Epidermal melanocyte (primary cell): ENCODE measurements at regions not wholly inside any gene's neighbourhood (a gene's known extent, or its start where the extent isn't known, plus 50 kb on each side); places are given as distances from the start of the nearest gene placed in this dataset.

Experiments used
- DNase-seq: peaks from one replicate; pipeline ENCODE4 v3.0.0; 2011; ENCODE audit warnings: low spot score; ENCODE audit not compliant: insufficient read length

GRCh38 chr1:217214551-217214950, 416.3 kb downstream of the GPATCH2 start:
- DNase-seq: no peak

- no peak for DNase-seq
Measured at GRCh38 chr1:217211486-217211885, 419.4 kb downstream of the GPATCH2 start.

GRCh38 chr1:217205578-217205977, 425.3 kb downstream of the GPATCH2 start:
- DNase-seq: no peak

- DNase-seq: no peak
Measured at GRCh38 chr1:217196616-217197015, 434.3 kb downstream of the GPATCH2 start.

GRCh38 chr1:217193151-217193550, 437.7 kb downstream of the GPATCH2 start:
- DNase-seq: no peak

GRCh38 chr1:217191441-217191840, 439.4 kb downstream of the GPATCH2 start:
- no peak for DNase-seq

GRCh38 chr1:217190359-217190758, 440.5 kb downstream of the GPATCH2 start:
- DNase-seq: no peak

- DNase-seq: no peak
Measured at GRCh38 chr1:217189362-217189761, 441.5 kb downstream of the GPATCH2 start.

- no peak for DNase-seq
Measured at GRCh38 chr1:217188280-217189237, 442.3 kb downstream of the GPATCH2 start.

- DNase-seq: no peak
Measured at GRCh38 chr1:217186664-217187063, 444.2 kb downstream of the GPATCH2 start.

- no peak for DNase-seq
Measured at GRCh38 chr1:217184854-217185253, 446.0 kb downstream of the GPATCH2 start.

- no peak for DNase-seq
Measured at GRCh38 chr1:217182992-217183391, 447.9 kb downstream of the GPATCH2 start.

GRCh38 chr1:217181756-217182155, 449.1 kb downstream of the GPATCH2 start:
- no peak for DNase-seq

- DNase-seq: no peak
Measured at GRCh38 chr1:217181176-217181746, 449.6 kb downstream of the GPATCH2 start.

GRCh38 chr1:217180443-217180842, 450.4 kb downstream of the GPATCH2 start:
- no peak for DNase-seq

GRCh38 chr1:217164403-217164802, 441.2 kb upstream of the ESRRG start:
- no peak for DNase-seq

GRCh38 chr1:217153361-217153760, 430.1 kb upstream of the ESRRG start:
- no peak for DNase-seq

GRCh38 chr1:217150366-217150765, 427.1 kb upstream of the ESRRG start:
- no peak for DNase-seq

GRCh38 chr1:217149791-217150190, 426.6 kb upstream of the ESRRG start:
- DNase-seq: no peak

- DNase-seq: no peak
Measured at GRCh38 chr1:217141711-217142110, 418.5 kb upstream of the ESRRG start.

- DNase-seq: no peak
Measured at GRCh38 chr1:217140041-217140901, 417.0 kb upstream of the ESRRG start.

GRCh38 chr1:217139513-217139912, 416.3 kb upstream of the ESRRG start:
- DNase-seq: no peak
